ENCODE measurements at regions not wholly inside any gene's neighbourhood (a gene's known extent, or its start where the extent isn't known, plus 50 kb on each side); places are given as distances from the start of the nearest gene placed in this dataset.
A peak's percentile ranks its signal among the peaks of the same experiment; 100 is the strongest.

- DNase-seq (ENCODE audit: low spot score), result no peak
Observed at GRCh38 chr5:124839371-124839998, 93.0 kb upstream of the ZNF608 start.

GRCh38 chr5:124841829-124842712 lies 95.6 kb upstream of the ZNF608 start:
- no peak for DNase-seq (ENCODE audit: low spot score)

GRCh38 chr5:124842725-124843595 lies 96.5 kb upstream of the ZNF608 start:
- DNase-seq (ENCODE audit: low spot score), result no peak

- no peak for DNase-seq (ENCODE audit: low spot score)
Observed at GRCh38 chr5:124843596-124843899, 97.1 kb upstream of the ZNF608 start.

- no peak for DNase-seq (ENCODE audit: low spot score)
Observed at GRCh38 chr5:124844371-124844920, 98.0 kb upstream of the ZNF608 start.

GRCh38 chr5:124847907-124848306 lies 101.5 kb upstream of the ZNF608 start:
- no peak for DNase-seq (ENCODE audit: low spot score)

- no peak for DNase-seq (ENCODE audit: low spot score)
Observed at GRCh38 chr5:124849774-124850173, 103.3 kb upstream of the ZNF608 start.

GRCh38 chr5:124856726-124857125 lies 110.3 kb upstream of the ZNF608 start:
- DNase-seq (ENCODE audit: low spot score), result no peak

GRCh38 chr5:124858612-124859011 lies 112.2 kb upstream of the ZNF608 start:
- DNase-seq (ENCODE audit: low spot score), result no peak

- peak; percentile 28 for DNase-seq (ENCODE audit: low spot score)
Observed at GRCh38 chr5:124859027-124859426, 112.6 kb upstream of the ZNF608 start.

GRCh38 chr5:124859556-124860290 lies 113.3 kb upstream of the ZNF608 start:
- no peak for DNase-seq (ENCODE audit: low spot score)

- no peak for DNase-seq (ENCODE audit: low spot score)
Observed at GRCh38 chr5:124860291-124860655, 113.8 kb upstream of the ZNF608 start.

- no peak for DNase-seq (ENCODE audit: low spot score)
Observed at GRCh38 chr5:124865066-124865465, 118.6 kb upstream of the ZNF608 start.

- DNase-seq (ENCODE audit: low spot score), result no peak
Observed at GRCh38 chr5:124865603-124866354, 119.3 kb upstream of the ZNF608 start.

- no peak for DNase-seq (ENCODE audit: low spot score)
Observed at GRCh38 chr5:124866355-124867136, 120.1 kb upstream of the ZNF608 start.

- peak; percentile 80 for DNase-seq (ENCODE audit: low spot score)
Observed at GRCh38 chr5:124867137-124867704, 120.8 kb upstream of the ZNF608 start.

GRCh38 chr5:124868676-124869075 lies 122.2 kb upstream of the ZNF608 start:
- DNase-seq (ENCODE audit: low spot score), result no peak

GRCh38 chr5:124869426-124870033 lies 123.1 kb upstream of the ZNF608 start:
- no peak for DNase-seq (ENCODE audit: low spot score)

- DNase-seq (ENCODE audit: low spot score), result no peak
Observed at GRCh38 chr5:124870070-124870469, 123.6 kb upstream of the ZNF608 start.
